Bone marrow (tissue), 2 donors: ENCODE measurements at regions not wholly inside any gene's neighbourhood (a gene's known extent, or its start where the extent isn't known, plus 50 kb on each side); places are given as distances from the start of the nearest gene placed in this dataset.

Experiments
- DNase-seq, 2 donors: peaks; one replicate each; lab custom pipeline; 2025; lab: John Stamatoyannopoulos, UW

GRCh38 chrX:36930491-36930890, 77.7 kb upstream of the FAM47C start:
- DNase-seq, result no peak

GRCh38 chrX:36947214-36947613, 61.0 kb upstream of the FAM47C start:
- DNase-seq, result no peak

GRCh38 chrX:36950495-36951253, 57.5 kb upstream of the FAM47C start:
- DNase-seq, result no peak

GRCh38 chrX:36957425-36958328, 50.5 kb upstream of the FAM47C start:
- no peak for DNase-seq
